Gastrocnemius medialis (tissue), 4 donors: ENCODE measurements at regions not wholly inside any gene's neighbourhood (a gene's known extent, or its start where the extent isn't known, plus 50 kb on each side); places are given as distances from the start of the nearest gene placed in this dataset.

Experiments used
- CTCF ChIP-seq, 5 experiments: fragments of 450-650 bp in 3 of 5; fragments of 200-600 bp in 2 of 5; sonication (generic) in 2 of 5; IDR thresholded peaks in 4 of 5; conservative IDR thresholded peaks in 1 of 5; 1 replicate in 4 of 5; 2 replicates in 1 of 5; pipeline ENCODE4 v1.5.1; 2016 to 2019; ENCODE audit warnings: antibody characterized with exemption in 5 of 5, mild to moderate bottlenecking in 3 of 5, moderate library complexity in 3 of 5
- POLR2A ChIP-seq, 2 donors: fragments of 450-650 bp; IDR thresholded peaks; one replicate each; pipeline ENCODE4 v1.6.1; 2017; ENCODE audit warnings: antibody characterized with exemption in 2 of 2, mild to moderate bottlenecking in 2 of 2, moderate library complexity in 2 of 2

GRCh38 chr12:60393093-60393492, 797.3 kb downstream of the SLC16A7 start:
- no peak for TF ChIP-seq CTCF (IDR thresholded peaks at IDR 0.05 in 4 of 5, conservative IDR thresholded peaks at IDR 0.05 in 1 of 5)
- TF ChIP-seq POLR2A (IDR thresholded peaks at IDR 0.05), result no peak
